Mesenchymal stem cell (in vitro differentiated cells and primary cell): ENCODE measurements at regions not wholly inside any gene's neighbourhood (a gene's known extent, or its start where the extent isn't known, plus 50 kb on each side); places are given as distances from the start of the nearest gene placed in this dataset.
"Not testable (repeated sequence)": the region's sequence is repeated elsewhere in the genome, so short reads cannot be mapped to it uniquely, and the experiment has no call there.

Experiments used
- DNase-seq: peaks from one replicate; pipeline ENCODE4 v3.0.0-alpha.2; 2013
- H2AFZ ChIP-seq: one replicate; pipeline ENCODE4 v1.6.1; 2013; ENCODE audit warnings: low read depth, mild to moderate bottlenecking, control low read depth, inconsistent platforms, low read length, moderate library complexity
- H2AK5ac ChIP-seq: 2 replicates; pipeline ENCODE4 v1.6.1; 2013; ENCODE audit warnings: low read length, moderate library complexity, mild to moderate bottlenecking, inconsistent platforms; ENCODE audit not compliant: severe bottlenecking
- H2BK120ac ChIP-seq: one replicate; pipeline ENCODE4 v1.6.1; 2013; ENCODE audit warnings: low read depth, mild to moderate bottlenecking, inconsistent platforms, low read length, moderate library complexity
- H2BK12ac ChIP-seq, 2 experiments: one replicate each; pipeline ENCODE4 v1.6.1; 2013; ENCODE audit warnings: inconsistent platforms in 2 of 2, low read length in 2 of 2, mild to moderate bottlenecking in 2 of 2, moderate library complexity in 2 of 2, control low read depth in 1 of 2
- H2BK15ac ChIP-seq: one replicate; pipeline ENCODE4 v1.6.1; 2013; ENCODE audit warnings: mild to moderate bottlenecking, low read depth, inconsistent platforms; ENCODE audit not compliant: poor library complexity, severe bottlenecking
- H2BK5ac ChIP-seq: 2 replicates; pipeline ENCODE4 v1.6.1; 2013; ENCODE audit warnings: low read depth, mild to moderate bottlenecking, low read length, control low read depth, inconsistent platforms; ENCODE audit not compliant: poor library complexity, severe bottlenecking
- H3K14ac ChIP-seq, 2 experiments: one replicate each; pipeline ENCODE4 v1.6.1; 2013; ENCODE audit warnings: inconsistent platforms in 2 of 2, low read length in 2 of 2, control low read depth in 1 of 2, mild to moderate bottlenecking in 1 of 2, moderate library complexity in 1 of 2
- H3K18ac ChIP-seq, 2 experiments: one replicate each; pipeline ENCODE4 v1.6.1; 2013; ENCODE audit warnings: inconsistent platforms in 2 of 2, low read length in 2 of 2, control low read depth in 1 of 2, low read depth in 1 of 2, mild to moderate bottlenecking in 1 of 2
- H3K23ac ChIP-seq, 2 experiments: one replicate each; pipeline ENCODE4 v1.6.1; 2013; ENCODE audit warnings: inconsistent platforms in 2 of 2, low read length in 2 of 2, mild to moderate bottlenecking in 2 of 2, moderate library complexity in 2 of 2, control low read depth in 1 of 2
- H3K27ac ChIP-seq: 2 replicates; pipeline ENCODE4 v1.5.1; 2013; ENCODE audit warnings: mild to moderate bottlenecking, moderate library complexity, low read length, control low read depth, inconsistent platforms; ENCODE audit not compliant: poor library complexity, severe bottlenecking
- H3K27me3 ChIP-seq, 2 experiments: 2 replicates each; pipeline versions ENCODE4 v1.6.1 to v1.7.0; 2013; ENCODE audit warnings: low read length in 2 of 2, mild to moderate bottlenecking in 2 of 2, moderate library complexity in 2 of 2, control low read depth in 1 of 2, inconsistent platforms in 1 of 2; ENCODE audit not compliant: control insufficient read depth in 1 of 2, insufficient read depth in 1 of 2
- H3K36me3 ChIP-seq, 2 experiments: 2 replicates each; pipeline versions ENCODE4 v1.6.1 to v1.7.0; 2013; ENCODE audit warnings: low read length in 2 of 2, control low read depth in 1 of 2, inconsistent platforms in 1 of 2, low read depth in 1 of 2, mild to moderate bottlenecking in 1 of 2; ENCODE audit not compliant: insufficient read depth in 2 of 2, control insufficient read depth in 1 of 2
- H3K4ac ChIP-seq, 2 experiments: one replicate each; pipeline ENCODE4 v1.6.1; 2013; ENCODE audit warnings: inconsistent platforms in 2 of 2, low read length in 2 of 2, mild to moderate bottlenecking in 2 of 2, moderate library complexity in 2 of 2, control low read depth in 1 of 2, low read depth in 1 of 2
- H3K4me1 ChIP-seq: 2 replicates; pipeline ENCODE4 v1.6.1; 2013; ENCODE audit warnings: low read depth, low read length, control low read depth; ENCODE audit not compliant: control insufficient read depth, insufficient read depth
- H3K4me2 ChIP-seq: 2 replicates; pipeline ENCODE4 v1.6.1; 2013; ENCODE audit warnings: low read length, mild to moderate bottlenecking, inconsistent platforms; ENCODE audit not compliant: poor library complexity, severe bottlenecking
- H3K4me3 ChIP-seq, 2 experiments: 2 replicates each; pipeline versions ENCODE4 v1.5.1 to v1.7.0; 2013; ENCODE audit warnings: low read length in 2 of 2, mild to moderate bottlenecking in 2 of 2, control low read depth in 1 of 2, low read depth in 1 of 2; ENCODE audit not compliant: insufficient read depth in 1 of 2
- H3K79me1 ChIP-seq: replicated peaks from 2 replicates; pipeline ENCODE4 v1.6.1; 2013; ENCODE audit warnings: mild to moderate bottlenecking, control low read depth, low read length, inconsistent platforms; ENCODE audit not compliant: poor library complexity, severe bottlenecking
- H3K9ac ChIP-seq: 2 replicates; pipeline ENCODE4 v1.7.0; 2013; ENCODE audit warnings: mild to moderate bottlenecking, low read length, moderate library complexity
- H3K9me3 ChIP-seq: 2 replicates; pipeline ENCODE4 v1.7.0; 2013; ENCODE audit warnings: mild to moderate bottlenecking, low read length; ENCODE audit not compliant: control insufficient read depth
- H4K8ac ChIP-seq: one replicate; pipeline ENCODE4 v1.6.1; 2013; ENCODE audit warnings: inconsistent platforms, mild to moderate bottlenecking, low read length, moderate library complexity
- H4K91ac ChIP-seq: one replicate; pipeline ENCODE4 v1.6.1; 2013; ENCODE audit warnings: mild to moderate bottlenecking, low read length, inconsistent platforms
- WGBS: methylation state at CpG from one replicate; pipeline ENCODE4 v1.1.7; 2013; ENCODE audit warnings: mixed read lengths; 5-methylcytosine and 5-hydroxymethylcytosine counted together

- Histone ChIP-seq H2AK5ac (no peak overlapping the region), H3K9me3 (no peaks in the 10 kb centered on the region), H3K14ac (no peak overlapping the region), H3K23ac (no peak overlapping the region), H3K4me1 (no peaks in the 10 kb centered on the region), H3K27me3 (no peaks in the 10 kb centered on the region), H3K27ac (no peak overlapping the region), H2BK5ac (no peak overlapping the region), H4K91ac (no peak overlapping the region), H3K4me2 (no peak overlapping the region), H2AFZ (no peak overlapping the region), H2BK12ac (no peak overlapping the region), H3K4me3 (no peak overlapping the region), H3K4ac (no peak overlapping the region), H2BK15ac (no peak overlapping the region), H3K9ac (no peak overlapping the region), H3K18ac (no peak overlapping the region), H2BK120ac (no peak overlapping the region), H4K8ac (no peak overlapping the region), H3K36me3 (no peaks in the 10 kb centered on the region), H3K79me1 (no peaks in the 10 kb centered on the region)
- DNase-seq, result no peak
- WGBS, result no CpG with 5 or more reads among the region's 3 CpGs
Observed at GRCh38 chr14:86331341-86331740, 801.4 kb downstream of the FLRT2 start.

- H3K4me1 ChIP-seq, result no peaks in the 10 kb centered on the region
- no peak overlapping the region for H3K18ac ChIP-seq
- no peak overlapping the region for H2BK12ac ChIP-seq
- H3K9me3 ChIP-seq, result no peaks in the 10 kb centered on the region
- DNase-seq, result no peak
- H3K27ac ChIP-seq, result no peak overlapping the region
- no peaks in the 10 kb centered on the region for H3K27me3 ChIP-seq
- no peaks in the 10 kb centered on the region for H3K36me3 ChIP-seq
- no peak overlapping the region for H3K9ac ChIP-seq
- no peak overlapping the region for H3K23ac ChIP-seq
- no peak overlapping the region for H2AFZ ChIP-seq
- no peak overlapping the region for H2BK5ac ChIP-seq
- no CpG with 5 or more reads among the region's 3 CpGs for WGBS
- no peak overlapping the region for H3K14ac ChIP-seq
- no peak overlapping the region for H3K4me3 ChIP-seq
- H2AK5ac ChIP-seq, result no peak overlapping the region
- no peak overlapping the region for H2BK120ac ChIP-seq
- H4K91ac ChIP-seq, result no peak overlapping the region
- H2BK15ac ChIP-seq, result no peak overlapping the region
- H4K8ac ChIP-seq, result no peak overlapping the region
- no peaks in the 10 kb centered on the region for H3K79me1 ChIP-seq
- H3K4ac ChIP-seq, result no peak overlapping the region
- H3K4me2 ChIP-seq, result no peak overlapping the region
Observed at GRCh38 chr14:86321151-86321550, 791.2 kb downstream of the FLRT2 start.

- H2BK5ac ChIP-seq, H2BK120ac ChIP-seq, H2BK15ac ChIP-seq, H2AK5ac ChIP-seq, H3K4me1 ChIP-seq, H3K4ac ChIP-seq, H4K91ac ChIP-seq, H3K14ac ChIP-seq, H3K23ac ChIP-seq, H3K18ac ChIP-seq, H3K36me3 ChIP-seq, H2BK12ac ChIP-seq, H3K27ac ChIP-seq, DNase-seq, H3K79me1 ChIP-seq, H3K4me2 ChIP-seq, H4K8ac ChIP-seq, H3K9me3 ChIP-seq, H2AFZ ChIP-seq, H3K27me3 ChIP-seq, H3K4me3 ChIP-seq, H3K9ac ChIP-seq: not testable (repeated sequence)
- 89% methylated on average over 19 of the region's 19 CpGs for WGBS
Observed at GRCh38 chr14:86312154-86312665, 782.3 kb downstream of the FLRT2 start.

- Histone ChIP-seq H2BK15ac (no peak overlapping the region), H2AFZ (no peak overlapping the region), H3K18ac (no peak overlapping the region), H4K8ac (no peak overlapping the region), H2BK120ac (no peak overlapping the region), H3K4ac (no peak overlapping the region), H3K9ac (no peak overlapping the region), H3K4me2 (no peak overlapping the region), H3K27ac (no peak overlapping the region), H4K91ac (no peak overlapping the region), H2BK5ac (no peak overlapping the region), H3K27me3 (no peaks in the 10 kb centered on the region), H3K14ac (no peak overlapping the region), H3K36me3 (no peaks in the 10 kb centered on the region), H2BK12ac (no peak overlapping the region), H3K9me3 (no peaks in the 10 kb centered on the region), H3K79me1 (no peaks in the 10 kb centered on the region), H2AK5ac (no peak overlapping the region), H3K4me3 (no peak overlapping the region), H3K4me1 (no peaks in the 10 kb centered on the region), H3K23ac (no peak overlapping the region)
- DNase-seq, result no peak
- WGBS, result 86% methylated on average over 3 of the region's 3 CpGs
Observed at GRCh38 chr14:86311151-86311550, 781.2 kb downstream of the FLRT2 start.
